ENCODE measurements at regions not wholly inside any gene's neighbourhood (a gene's known extent, or its start where the extent isn't known, plus 50 kb on each side); places are given as distances from the start of the nearest gene placed in this dataset.
"Not testable (repeated sequence)": the region's sequence is repeated elsewhere in the genome, so short reads cannot be mapped to it uniquely, and the experiment has no call there.

DNA sequence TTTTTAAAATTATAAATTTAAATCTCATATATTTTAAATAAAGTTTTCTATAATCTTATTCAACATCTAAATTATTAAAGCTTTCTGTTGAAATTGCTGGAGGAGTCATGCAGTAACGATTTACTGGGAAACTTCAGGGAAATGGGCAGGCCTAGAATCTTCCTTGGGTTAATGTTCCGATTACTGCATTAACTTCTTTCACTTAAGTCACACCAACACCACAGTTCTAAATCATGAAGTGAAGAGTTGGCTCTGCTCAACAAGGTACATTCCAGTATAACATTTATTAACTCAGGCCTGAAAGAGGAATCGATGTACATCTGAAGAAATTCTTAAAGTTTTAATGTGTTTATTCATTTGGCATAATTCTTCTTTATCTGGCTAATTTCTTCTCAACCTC is 244.3 kb downstream of the CCER1 start:
- FAIRE-seq = no peak
- no peak for DNase-seq (ENCODE audit: insufficient read length, low spot score)

DNA sequence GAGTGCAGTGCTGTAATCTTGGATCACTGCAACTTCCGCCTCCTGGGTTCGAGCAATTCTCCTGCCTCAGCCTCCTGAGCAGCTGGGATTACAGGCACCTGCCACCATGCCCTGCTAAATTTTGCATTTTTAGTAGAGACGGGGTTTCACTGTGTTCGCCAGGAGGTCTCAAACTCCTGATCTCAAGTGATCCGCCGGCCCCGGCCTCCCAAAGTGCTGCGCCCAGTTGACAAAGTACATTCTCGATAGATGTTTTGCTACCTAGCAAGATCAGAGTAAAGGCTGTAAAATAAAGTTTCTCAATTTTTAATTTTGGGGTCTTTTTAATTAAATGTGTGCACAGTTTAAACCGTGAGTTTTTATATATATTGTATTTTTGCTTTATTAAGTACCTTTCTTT is 248.9 kb downstream of the CCER1 start:
- DNase-seq (ENCODE audit: insufficient read length, low spot score) (no peak), FAIRE-seq (no peak)

DNA sequence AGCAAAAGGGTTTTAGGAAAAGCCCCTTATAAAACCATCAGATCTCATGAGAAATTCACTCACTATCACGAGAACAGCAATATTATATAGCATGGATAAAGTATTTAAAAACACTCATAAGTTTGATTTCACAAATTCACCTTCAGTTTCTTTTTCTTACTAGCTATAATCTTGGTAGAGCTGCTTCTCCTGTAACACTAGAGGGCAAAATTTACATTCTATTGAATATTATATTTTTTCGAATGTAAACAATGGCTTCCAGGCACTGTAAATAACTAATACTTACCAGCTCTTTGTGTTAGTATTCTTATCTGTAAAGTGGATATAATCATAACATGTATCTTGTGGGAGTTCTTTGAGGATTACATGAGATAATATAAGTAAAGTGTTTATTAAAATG is 259.6 kb downstream of the CCER1 start:
- DNase-seq (ENCODE audit: insufficient read length, low spot score) = no peak
- no peak for FAIRE-seq

DNA sequence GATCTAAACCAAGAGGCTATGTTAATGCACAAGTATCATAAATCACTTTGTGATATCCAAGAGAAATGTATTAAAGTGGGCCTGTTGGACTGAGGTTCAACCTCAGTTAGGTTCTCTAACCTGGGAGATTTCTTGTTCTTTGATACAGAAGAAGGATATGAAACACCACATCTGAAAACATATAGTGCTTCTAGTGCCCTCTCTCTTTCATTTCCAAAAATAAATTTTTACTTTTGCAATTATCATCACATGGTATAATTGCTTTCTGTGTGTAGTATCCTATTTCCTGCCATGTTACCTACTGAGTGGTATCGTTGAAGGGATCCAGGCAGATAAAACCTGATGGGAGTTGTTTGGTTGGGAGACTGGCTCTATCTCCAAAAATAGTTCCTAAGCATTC is 264.9 kb downstream of the CCER1 start:
- FAIRE-seq (no peak), DNase-seq (ENCODE audit: insufficient read length, low spot score) (no peak)

DNA sequence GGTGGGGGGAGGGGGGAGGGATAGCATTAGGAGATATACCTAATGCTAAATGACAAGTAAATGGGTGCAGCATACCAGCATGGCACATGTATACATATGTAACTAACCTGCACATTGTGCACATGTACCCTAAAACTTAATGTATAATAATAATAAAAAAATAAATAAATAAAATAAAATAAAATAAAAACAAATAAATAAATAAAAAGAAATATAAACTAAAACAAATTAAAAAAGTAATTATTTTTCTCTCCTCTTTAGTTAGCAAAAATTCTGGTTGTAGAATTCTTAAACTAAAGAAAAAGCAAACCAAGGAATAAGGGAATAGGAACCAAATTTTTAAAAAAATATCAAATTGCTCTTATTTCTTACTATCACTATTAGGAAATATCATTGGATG is 267.3 kb downstream of the CCER1 start:
- DNase-seq (ENCODE audit: insufficient read length, low spot score); FAIRE-seq: not testable (repeated sequence)

DNA sequence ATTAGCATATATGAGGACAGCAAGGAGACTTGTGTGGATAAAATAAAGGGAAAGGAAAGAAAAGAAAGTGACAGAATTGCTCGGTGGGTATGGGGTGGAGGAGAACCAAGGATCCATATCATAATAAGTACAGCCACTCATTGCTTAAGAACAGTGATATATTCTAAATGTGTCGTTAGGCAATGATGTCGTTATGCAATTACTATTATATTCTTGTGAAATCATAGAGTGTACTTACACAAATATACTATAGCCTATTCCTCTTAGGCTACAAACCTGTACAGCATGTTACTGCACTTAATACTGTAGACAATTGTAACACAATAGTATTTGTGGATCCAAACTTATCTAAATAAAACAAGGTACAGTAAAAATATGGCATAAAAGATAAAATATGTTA is 271.1 kb downstream of the CCER1 start:
- DNase-seq (ENCODE audit: insufficient read length, low spot score) (no peak), FAIRE-seq (no peak)

DNA sequence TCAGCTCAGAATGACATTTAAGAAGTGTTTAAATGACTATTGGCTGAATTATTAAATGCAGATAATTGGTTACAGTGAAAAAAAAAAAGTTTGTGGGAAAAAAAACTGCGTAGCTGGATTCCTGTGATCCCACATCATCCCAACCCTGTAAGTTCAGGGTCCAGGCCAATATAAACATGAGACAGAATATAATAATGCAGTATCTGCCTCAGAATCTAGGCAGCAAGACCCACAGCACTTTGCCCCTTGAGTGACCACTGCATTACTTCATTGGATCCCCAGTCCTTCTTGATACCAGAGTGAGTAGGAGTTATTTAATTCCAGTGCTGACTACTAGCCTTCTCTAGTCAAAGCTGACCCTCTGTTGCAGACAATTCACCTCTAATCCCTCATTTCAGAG is 272.6 kb downstream of the CCER1 start:
- no peak for FAIRE-seq
- DNase-seq (ENCODE audit: insufficient read length, low spot score) = no peak

DNA sequence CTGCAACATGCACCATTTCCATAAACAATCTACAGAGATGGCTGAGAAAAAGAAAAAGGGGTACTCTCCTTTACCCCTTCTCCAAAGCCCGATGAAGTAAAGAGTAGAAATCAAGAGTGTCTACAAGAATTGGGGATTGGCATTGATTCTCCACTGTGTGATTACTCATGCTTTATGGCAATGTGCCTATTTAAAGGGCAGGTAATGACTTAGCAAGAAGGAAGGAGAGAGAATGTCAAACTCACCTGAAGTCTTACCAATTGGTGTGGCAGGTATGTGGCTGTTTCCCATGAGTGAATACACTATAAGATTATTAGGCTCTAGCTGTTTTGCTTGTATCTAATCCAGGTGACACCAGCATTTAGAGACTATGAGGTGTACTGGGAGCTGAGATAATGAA is 275.3 kb downstream of the CCER1 start:
- FAIRE-seq (no peak), DNase-seq (ENCODE audit: insufficient read length, low spot score) (no peak)

DNA sequence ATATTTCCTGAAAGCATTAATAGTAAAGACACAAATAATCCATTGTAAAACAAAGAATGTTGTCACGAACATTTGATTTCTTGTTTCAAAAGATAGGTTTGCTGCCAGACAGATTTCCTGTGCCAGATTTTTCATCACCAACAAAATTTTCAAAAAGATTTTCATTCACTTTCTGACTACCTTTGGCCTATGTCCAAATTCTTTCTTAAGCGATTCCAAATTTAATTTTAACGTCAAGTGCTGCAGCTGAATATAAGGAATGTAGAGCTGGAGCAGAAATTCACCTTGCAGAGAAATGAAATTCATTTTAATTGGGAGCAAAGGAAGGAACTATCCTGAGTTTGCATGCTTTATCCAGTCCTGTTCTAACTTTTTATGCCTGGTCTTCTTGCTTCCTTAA is 277.4 kb downstream of the CCER1 start:
- FAIRE-seq (no peak), DNase-seq (ENCODE audit: insufficient read length, low spot score) (no peak)

DNA sequence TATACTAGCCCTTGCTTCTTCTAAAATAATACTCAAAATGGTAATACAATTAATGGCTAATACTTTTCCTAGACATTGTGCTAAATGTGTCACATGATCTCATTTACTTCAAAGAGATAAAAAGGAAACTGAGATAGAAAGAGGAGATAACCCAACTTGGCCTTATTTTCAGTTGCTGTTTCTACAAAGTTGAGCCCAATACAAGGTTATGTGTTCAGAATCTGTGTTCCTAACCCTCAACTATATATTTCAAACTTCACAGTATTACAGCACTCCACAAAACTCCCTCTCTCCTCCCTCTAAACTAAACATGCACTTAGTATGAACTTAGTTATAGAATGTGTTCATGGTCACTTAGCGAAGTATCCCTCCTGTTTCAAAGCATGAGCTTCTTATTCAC is 277.9 kb downstream of the CCER1 start:
- FAIRE-seq (no peak), DNase-seq (ENCODE audit: insufficient read length, low spot score) (no peak)

DNA sequence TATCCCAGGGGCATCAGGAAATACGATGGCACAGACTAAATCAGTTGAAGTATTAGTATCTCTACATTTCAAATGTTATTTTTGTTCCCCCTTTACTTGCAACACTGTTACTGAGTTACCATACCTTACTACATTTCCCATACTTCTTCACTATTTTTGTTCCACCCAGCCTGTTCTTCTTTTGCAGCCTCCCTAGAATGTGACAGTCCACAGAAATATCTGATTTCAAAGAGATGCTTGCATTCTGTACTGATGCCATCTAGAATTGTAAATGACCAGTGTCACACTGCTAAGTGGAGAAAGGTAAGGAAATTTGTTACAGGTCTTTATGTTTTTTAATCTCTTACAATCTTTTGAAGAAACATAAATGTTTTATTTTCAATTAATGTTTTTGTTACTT is 279.9 kb downstream of the CCER1 start:
- FAIRE-seq = no peak
- DNase-seq (ENCODE audit: insufficient read length, low spot score) = no peak

DNA sequence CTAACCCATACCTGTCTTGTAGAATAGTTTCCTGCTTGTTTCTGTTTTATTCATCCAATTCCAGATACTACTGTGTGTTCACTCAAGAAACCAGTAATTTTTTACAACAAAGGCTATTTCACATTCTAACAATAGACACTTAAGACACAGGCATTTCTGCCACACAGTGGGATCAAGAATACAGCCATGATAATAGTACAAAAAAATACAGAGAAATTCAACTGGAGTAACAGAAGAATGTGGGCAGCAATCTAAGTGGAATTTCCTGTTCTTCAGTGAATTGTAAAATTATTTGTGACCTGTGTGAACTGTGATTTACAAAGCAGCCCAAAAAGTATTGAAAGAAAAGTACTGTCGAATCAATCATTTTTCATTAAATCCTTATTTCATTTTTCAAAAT is 282.9 kb downstream of the CCER1 start:
- FAIRE-seq (no peak), DNase-seq (ENCODE audit: insufficient read length, low spot score) (no peak)

DNA sequence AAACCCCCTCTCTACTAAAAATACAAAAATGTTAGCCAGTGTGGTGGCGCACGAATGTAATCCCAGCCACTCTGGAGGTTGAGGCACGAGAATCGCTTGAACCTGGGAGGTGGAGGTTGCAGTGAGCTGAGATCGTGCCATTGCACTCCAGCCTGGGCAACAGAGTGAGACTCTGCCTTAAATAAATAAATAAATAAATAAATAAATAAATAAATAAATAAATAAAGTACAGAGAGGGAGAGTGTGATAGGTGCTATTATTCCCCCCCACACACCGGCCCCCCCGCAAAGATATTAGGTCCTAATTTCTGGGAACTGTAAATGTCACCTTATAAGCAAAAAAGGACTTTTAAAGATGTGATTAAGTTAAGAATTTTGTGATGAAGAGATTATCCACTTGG is 291.0 kb downstream of the CCER1 start:
- FAIRE-seq; DNase-seq (ENCODE audit: insufficient read length, low spot score): not testable (repeated sequence)

DNA sequence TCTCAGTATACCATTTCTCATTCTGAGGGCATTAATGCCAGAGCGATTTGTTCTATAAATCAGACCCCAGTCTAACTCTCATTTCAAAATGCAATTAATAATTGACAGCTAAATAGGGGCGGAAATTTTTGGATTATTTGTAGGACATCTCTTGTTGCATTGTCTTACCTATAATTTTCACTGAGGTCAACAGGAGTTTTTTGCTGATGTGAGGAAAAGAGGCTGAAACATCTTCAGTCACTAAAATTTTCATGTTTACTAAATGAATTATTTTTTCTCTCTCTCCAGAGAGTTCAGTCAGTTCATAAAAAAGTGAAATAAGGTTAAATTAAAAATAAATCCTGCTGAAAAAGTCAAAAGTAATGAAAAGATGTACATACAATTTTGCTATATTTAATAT is 295.9 kb downstream of the CCER1 start:
- no peak for FAIRE-seq

DNA sequence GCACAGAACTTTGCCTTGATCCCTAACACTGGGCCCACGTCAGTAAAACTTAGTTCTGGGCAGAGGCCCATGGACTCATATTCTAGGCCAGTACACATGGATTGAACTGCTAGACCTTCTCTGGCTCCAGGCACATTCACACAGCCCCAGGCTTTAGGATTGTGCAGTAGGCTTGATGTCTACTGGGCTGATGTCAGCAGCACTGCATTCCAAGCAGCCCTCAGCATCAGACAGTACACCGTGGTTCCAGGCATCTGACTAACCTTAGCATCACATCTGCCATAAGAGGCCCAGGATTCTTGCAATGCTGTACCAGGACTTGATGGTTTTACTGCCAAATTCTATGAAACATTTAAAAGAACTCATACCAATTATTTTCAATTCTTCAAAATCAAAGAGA is 301.9 kb downstream of the CCER1 start:
- no peak for FAIRE-seq
- DNase-seq (ENCODE audit: insufficient read length, low spot score) = no peak

More for the DNA sequence above, 295.9 kb downstream of the CCER1 start:
- DNase-seq (ENCODE audit: insufficient read length, low spot score) = no peak

DNA sequence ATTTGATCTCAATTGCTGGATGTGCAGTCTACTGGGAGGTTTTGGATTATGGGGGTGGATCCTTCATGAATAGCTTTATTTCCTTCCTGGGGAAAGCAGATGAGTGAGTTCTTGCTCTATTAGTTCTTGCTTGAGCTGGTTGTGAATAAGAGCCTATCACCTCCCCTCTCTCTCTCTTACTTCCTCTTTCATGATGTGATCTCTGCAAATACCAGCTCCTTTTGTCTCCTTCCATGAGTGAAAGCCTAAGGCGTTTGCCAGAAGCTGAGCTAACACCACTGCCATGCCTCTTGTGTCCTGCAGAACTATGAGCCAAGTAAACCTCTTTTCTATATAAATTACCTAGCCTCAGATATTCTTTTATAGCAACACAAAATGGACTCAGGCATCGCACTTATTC is 302.7 kb downstream of the CCER1 start:
- no peak for FAIRE-seq
- no peak for DNase-seq (ENCODE audit: insufficient read length, low spot score)

DNA sequence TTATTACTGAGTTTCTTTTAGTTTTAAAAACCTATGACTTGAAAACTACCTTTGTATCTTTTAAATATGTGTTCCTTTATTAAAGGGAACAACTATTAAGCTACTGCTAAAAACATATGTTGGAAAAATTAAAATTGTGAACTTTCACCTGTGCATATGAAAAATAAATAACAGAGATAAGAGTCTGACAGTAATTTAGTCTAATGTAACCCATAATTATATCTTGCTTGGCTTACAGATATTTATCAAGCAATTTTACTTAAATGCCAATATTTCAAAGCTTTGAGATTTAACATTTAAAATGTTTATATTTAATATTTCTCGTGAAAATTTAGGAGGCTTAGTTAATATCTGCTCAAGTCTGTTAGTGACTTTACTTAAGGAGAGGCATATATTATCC is 309.8 kb downstream of the CCER1 start:
- no peak for FAIRE-seq
- DNase-seq (ENCODE audit: insufficient read length, low spot score) = no peak

DNA sequence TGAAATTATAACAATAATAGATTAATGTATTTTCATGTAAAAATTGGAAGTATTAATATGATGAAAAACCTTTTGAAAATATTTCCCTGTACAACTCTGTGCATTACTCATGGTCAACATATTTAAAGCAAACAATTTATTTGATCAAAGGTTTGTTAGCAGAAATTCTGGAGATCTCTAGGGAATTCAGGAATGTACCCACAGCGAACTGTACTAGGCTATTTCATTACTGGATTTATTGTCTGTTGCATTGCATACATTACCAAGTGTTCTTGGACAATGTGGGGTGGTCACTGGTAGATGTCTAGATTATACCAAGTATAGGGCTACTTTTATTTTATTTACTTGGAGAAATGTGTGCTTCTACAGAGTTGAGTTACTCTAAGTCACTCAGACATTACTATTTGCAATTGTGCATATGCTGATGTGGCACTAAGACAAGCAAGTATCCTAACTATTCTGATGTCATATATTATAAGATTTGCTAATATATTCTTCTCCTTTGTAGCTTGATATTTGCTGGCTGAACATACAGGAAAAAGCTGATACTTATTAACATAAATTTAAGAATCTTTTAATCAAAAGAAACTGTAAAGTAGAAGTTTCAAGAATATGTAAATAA is 323.3 kb downstream of the CCER1 start:
- FAIRE-seq = no peak

DNA sequence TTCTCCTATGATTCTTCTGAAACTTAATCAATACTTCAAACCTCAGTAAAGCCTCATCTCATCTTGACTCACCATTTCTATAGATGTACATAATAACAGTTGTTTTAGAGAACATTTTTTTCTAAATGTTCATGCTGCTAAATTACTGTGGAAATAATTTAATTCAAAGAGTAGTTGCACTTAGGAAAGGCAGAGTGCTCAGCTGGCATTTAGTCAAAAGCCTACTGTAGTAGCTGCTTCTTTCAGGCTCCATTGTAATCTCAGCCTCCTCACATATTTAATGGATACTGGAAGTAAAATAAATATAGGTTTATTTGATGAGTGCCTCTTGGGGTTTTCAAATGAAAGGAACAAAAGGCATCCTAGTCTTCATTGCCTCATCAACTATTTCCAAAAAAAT is 325.0 kb downstream of the CCER1 start:
- FAIRE-seq (no peak), DNase-seq (ENCODE audit: insufficient read length, low spot score) (no peak)

More for the DNA sequence above, 323.3 kb downstream of the CCER1 start:
- no peak for DNase-seq (ENCODE audit: insufficient read length, low spot score)

DNA sequence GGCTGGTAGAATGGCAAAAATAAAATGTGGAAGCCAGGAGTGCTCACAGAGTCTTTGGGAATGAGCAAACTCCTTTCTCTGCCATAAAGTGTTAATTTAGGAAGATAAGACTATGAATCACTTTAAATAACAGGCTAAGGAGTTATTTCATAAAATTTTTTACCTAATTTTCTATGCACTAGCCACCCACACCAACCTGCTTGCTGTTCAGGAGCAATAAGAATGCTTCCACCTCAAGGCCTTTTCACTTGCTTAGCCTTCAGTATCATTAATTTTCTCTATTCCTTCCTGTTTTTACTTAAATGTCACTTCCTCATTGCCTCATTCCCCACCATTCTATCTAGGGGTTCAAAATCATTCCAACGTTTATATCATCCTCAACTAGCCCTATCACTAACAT is 326.8 kb downstream of the CCER1 start:
- DNase-seq (ENCODE audit: insufficient read length, low spot score) (no peak), FAIRE-seq (no peak)

DNA sequence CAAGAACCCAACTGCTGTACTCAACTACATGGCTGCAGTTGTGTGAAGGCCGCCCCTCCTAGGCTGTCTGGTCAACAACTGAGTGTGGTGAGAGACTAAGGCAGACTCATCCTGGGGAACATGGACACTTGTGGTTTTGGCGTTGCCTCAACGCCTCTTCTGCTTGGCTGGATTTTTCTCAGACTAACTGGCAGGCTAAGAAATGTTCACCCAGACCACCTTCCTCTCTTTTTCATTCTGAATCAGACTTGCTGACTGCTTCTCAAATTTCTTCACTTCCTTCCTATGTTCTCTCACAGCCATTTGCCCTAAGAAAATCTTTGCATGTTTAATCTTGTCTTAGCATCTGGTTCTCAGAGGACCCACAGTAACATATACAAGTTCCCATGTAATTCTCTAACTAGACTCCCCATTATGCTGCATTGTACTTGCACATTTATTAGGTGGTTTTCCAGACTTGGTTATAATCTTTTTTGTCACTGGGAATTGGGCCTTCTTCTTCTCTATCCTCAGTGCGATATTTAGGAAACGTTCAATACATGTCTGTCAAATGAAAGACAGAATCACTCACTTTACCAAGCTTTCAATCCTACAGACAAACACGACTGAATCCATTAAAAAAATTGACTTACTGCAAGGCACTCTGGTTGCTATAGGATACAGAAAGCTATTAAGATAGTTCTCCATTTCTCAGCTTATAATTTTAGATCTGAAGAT is 327.6 kb downstream of the CCER1 start:
- DNase-seq (ENCODE audit: insufficient read length, low spot score) = no peak

DNA sequence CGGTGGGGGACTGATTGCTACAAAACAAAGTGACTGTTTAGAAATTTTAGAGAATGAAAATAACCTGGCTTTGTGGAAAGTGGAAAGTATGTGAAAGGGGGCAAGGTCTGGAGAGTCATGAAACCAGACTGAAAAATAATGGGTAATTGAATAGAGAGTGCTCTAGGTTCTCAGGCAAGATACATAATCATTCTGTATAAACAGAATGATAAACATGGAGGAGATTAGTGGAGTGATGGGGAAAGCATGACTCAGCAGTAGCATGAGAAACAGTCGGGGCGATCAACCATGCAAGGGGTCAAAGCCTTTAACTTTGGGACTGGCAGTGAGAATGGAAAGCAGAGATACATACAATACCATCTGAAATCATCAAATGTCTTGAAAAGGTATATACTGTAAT is 332.5 kb downstream of the CCER1 start:
- DNase-seq (ENCODE audit: insufficient read length, low spot score) (no peak), FAIRE-seq (no peak)

More for the DNA sequence above, 327.6 kb downstream of the CCER1 start:
- FAIRE-seq = no peak

DNA sequence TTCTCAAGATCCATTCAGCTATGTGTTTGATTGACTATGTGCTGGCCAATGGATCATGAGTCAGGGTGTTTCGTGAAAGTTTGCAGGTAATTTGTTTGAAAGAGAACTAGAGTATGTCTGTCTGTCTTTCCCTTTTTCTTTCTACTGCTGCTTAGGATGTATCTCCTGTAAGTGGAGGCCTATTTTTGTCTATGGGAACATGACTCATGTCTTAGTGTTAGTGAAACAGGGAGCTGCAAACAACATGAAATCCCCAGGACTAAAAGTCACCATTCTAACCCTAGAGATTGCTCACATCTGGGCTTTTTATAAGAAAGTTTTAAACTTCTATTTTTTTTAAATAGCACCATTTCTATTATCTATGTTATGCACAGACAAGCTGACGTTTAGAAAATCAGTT is 333.0 kb downstream of the CCER1 start:
- FAIRE-seq = no peak
- DNase-seq (ENCODE audit: insufficient read length, low spot score) = no peak
